BE2C (cell line): ENCODE measurements at regions not wholly inside any gene's neighbourhood (a gene's known extent, or its start where the extent isn't known, plus 50 kb on each side); places are given as distances from the start of the nearest gene placed in this dataset.

ENCODE experiments used
- DNase-seq: peaks from one replicate; pipeline ENCODE4 v3.0.0-alpha.2; 2020
- H3K27me3 ChIP-seq: fragments of 250-450 bp; sonication (Bioruptor Pico); 2 replicates; pipeline ENCODE4 v1.5.1; 2020; ENCODE audit warnings: mild to moderate bottlenecking
- H3K36me3 ChIP-seq: fragments of 250-450 bp; sonication (Bioruptor Pico); 2 replicates; pipeline ENCODE4 v1.5.1; 2020; ENCODE audit warnings: mild to moderate bottlenecking
- H3K4me1 ChIP-seq: fragments of 250-450 bp; sonication (Bioruptor Pico); 2 replicates; pipeline ENCODE4 v1.5.1; 2020
- H3K4me3 ChIP-seq: 2 replicates; pipeline ENCODE4 v1.5.1; 2011; ENCODE audit warnings: low read depth, low read length
- H3K9me3 ChIP-seq: fragments of 250-450 bp; sonication (Bioruptor Pico); 2 replicates; pipeline ENCODE4 v1.5.1; 2020
- CTCF ChIP-seq: IDR thresholded peaks from 2 replicates; pipeline ENCODE4 v1.5.1; 2012; ENCODE audit warnings: mild to moderate bottlenecking, low read depth, low read length

- Histone ChIP-seq H3K36me3 (no peaks in the 10 kb centered on the region), H3K9me3 (no peaks in the 10 kb centered on the region), H3K4me1 (no peaks in the 10 kb centered on the region), H3K27me3 (no peaks in the 10 kb centered on the region), H3K4me3 (no peak overlapping the region)
- no peak for TF ChIP-seq CTCF
- DNase-seq, result no peak
Measured at GRCh38 chr11:19391652-19392051, 150.9 kb upstream of the E2F8 start.

- no peak for DNase-seq
- no peak for TF ChIP-seq CTCF
- Histone ChIP-seq H3K27me3 (no peaks in the 10 kb centered on the region), H3K9me3 (no peaks in the 10 kb centered on the region), H3K4me3 (no peak overlapping the region), H3K4me1 (no peaks in the 10 kb centered on the region), H3K36me3 (no peaks in the 10 kb centered on the region)
Measured at GRCh38 chr11:19391026-19391425, 150.3 kb upstream of the E2F8 start.

GRCh38 chr11:19389787-19390303, 149.1 kb upstream of the E2F8 start:
- H3K4me1 ChIP-seq, result no peaks in the 10 kb centered on the region
- TF ChIP-seq CTCF, result no peak
- DNase-seq, result no peak
- H3K9me3 ChIP-seq, result no peaks in the 10 kb centered on the region
- no peak overlapping the region for H3K4me3 ChIP-seq
- H3K27me3 ChIP-seq, result no peaks in the 10 kb centered on the region
- H3K36me3 ChIP-seq, result no peaks in the 10 kb centered on the region

GRCh38 chr11:19382131-19382611, 141.4 kb upstream of the E2F8 start:
- H3K9me3 ChIP-seq, result no peaks in the 10 kb centered on the region
- H3K4me3 ChIP-seq, result no peak overlapping the region
- no peak for DNase-seq
- no peaks in the 10 kb centered on the region for H3K4me1 ChIP-seq
- no peaks in the 10 kb centered on the region for H3K36me3 ChIP-seq
- no peak for TF ChIP-seq CTCF
- peaks cover 6% of the 10 kb centered on the region; the same call in 1 of the 2 replicates for H3K27me3 ChIP-seq

- no peaks in the 10 kb centered on the region for H3K4me1 ChIP-seq
- H3K4me3 ChIP-seq, result no peak overlapping the region
- H3K36me3 ChIP-seq, result no peaks in the 10 kb centered on the region
- H3K27me3 ChIP-seq, result peaks cover 6% of the 10 kb centered on the region; the same call in 1 of the 2 replicates
- no peaks in the 10 kb centered on the region for H3K9me3 ChIP-seq
- DNase-seq, result no peak
- TF ChIP-seq CTCF, result no peak
Measured at GRCh38 chr11:19380375-19380774, 139.6 kb upstream of the E2F8 start.

- Histone ChIP-seq H3K36me3 (no peaks in the 10 kb centered on the region), H3K27me3 (peaks cover 6% of the 10 kb centered on the region; the same call in 1 of the 2 replicates), H3K4me1 (no peaks in the 10 kb centered on the region), H3K9me3 (no peaks in the 10 kb centered on the region), H3K4me3 (no peak overlapping the region)
- no peak for DNase-seq
- no peak for TF ChIP-seq CTCF
Measured at GRCh38 chr11:19379465-19379864, 138.7 kb upstream of the E2F8 start.
